ENCODE measurements at regions not wholly inside any gene's neighbourhood (a gene's known extent, or its start where the extent isn't known, plus 50 kb on each side); places are given as distances from the start of the nearest gene placed in this dataset.

DNA sequence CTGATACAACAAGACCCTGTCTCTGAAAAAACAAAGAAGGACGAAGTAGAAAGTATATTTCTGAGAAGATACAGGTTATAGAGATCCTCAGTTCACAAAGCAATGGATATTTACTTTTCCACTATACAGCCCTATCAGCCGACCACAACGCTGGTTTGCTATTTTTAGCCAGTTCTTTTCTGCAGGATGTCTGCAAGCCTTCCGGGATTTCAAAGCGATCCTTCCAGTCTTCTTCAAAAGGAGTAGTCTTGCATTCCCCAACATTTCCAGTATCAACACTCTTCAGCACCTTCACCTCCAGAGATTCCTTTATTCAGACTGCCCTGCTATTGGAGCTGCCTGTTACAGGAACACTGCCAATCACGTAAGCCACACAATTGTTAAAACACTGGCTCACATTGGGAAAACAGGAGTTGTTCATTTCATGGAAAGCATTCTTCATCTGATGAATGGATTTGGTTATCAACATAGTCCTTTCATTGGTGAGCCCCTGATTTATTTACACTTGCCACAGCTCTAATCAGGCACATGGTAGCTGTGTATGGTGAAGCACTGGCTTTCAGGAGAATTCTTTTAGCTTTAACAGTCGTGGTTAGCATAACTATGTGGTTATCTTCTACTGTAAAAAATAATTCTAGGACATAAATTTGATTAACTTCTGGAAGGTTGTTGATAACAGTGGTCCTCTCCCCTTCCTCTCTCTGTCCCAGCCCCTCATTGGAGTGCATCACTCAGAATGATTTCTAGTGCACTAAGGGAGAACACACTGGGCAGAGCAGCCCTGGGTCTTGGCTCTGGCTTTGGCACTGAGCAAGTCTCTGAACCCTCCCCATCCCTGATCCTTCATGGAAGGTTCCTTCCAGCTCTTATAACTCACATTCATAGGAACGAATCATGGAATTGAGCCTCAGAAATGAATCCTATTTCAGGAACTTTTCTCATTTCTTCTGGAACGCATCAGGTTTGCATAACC lies 109.9 kb upstream of the SORBS2 start:
- no peak for TF ChIP-seq EZH2phosphoT487 (IDR thresholded peaks at IDR 0.05; ENCODE audit: borderline replicate concordance, low read length)
- TF ChIP-seq, protein P1, sequence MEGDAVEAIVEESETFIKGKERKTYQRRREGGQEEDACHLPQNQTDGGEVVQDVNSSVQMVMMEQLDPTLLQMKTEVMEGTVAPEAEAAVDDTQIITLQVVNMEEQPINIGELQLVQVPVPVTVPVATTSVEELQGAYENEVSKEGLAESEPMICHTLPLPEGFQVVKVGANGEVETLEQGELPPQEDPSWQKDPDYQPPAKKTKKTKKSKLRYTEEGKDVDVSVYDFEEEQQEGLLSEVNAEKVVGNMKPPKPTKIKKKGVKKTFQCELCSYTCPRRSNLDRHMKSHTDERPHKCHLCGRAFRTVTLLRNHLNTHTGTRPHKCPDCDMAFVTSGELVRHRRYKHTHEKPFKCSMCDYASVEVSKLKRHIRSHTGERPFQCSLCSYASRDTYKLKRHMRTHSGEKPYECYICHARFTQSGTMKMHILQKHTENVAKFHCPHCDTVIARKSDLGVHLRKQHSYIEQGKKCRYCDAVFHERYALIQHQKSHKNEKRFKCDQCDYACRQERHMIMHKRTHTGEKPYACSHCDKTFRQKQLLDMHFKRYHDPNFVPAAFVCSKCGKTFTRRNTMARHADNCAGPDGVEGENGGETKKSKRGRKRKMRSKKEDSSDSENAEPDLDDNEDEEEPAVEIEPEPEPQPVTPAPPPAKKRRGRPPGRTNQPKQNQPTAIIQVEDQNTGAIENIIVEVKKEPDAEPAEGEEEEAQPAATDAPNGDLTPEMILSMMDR (conservative IDR thresholded peaks at IDR 0.05; ENCODE audit: low read depth, low read length): no peak
- no peak for TF ChIP-seq EZH2 (IDR thresholded peaks at IDR 0.05; ENCODE audit: low read length, unreplicated experiment)
- POLR2A ChIA-PET (ENCODE audit: unreplicated experiment): no interaction called here
- H3K9me2 ChIP-seq (replicated peaks; ENCODE audit: low read length): no peaks in the 10 kb centered on the region
- intact Hi-C loops (cut with micrococcal nuclease): loop anchor here (2.0 kb wide), 1 partner anchor 41 kb away; no protein-coding TSS in a partner anchor
- no peak for DNase-seq
- H3K27me3 ChIP-seq (ENCODE audit: low read length): no peaks in the 10 kb centered on the region
- H2AFZ ChIP-seq (ENCODE audit: low read length): no peak overlapping the region
- no peak for ATAC-seq
- H3K9ac ChIP-seq (ENCODE audit: low read length): no peak overlapping the region
- H3K27ac ChIP-seq (ENCODE audit: low read length): no peak overlapping the region
- H4K20me1 ChIP-seq (ENCODE audit: low read length): no peaks in the 10 kb centered on the region
- no peaks in the 10 kb centered on the region for H3K9me3 ChIP-seq (ENCODE audit: low read length)
- peaks cover 19% of the 10 kb centered on the region for H3K4me1 ChIP-seq (ENCODE audit: insufficient read depth, low read length)
- H3K4me2 ChIP-seq (ENCODE audit: low read length): no peak overlapping the region
- H3K36me3 ChIP-seq (ENCODE audit: low read depth, low read length): no peaks in the 10 kb centered on the region
- no peaks in the 10 kb centered on the region for H3F3A ChIP-seq (ENCODE audit: low read length, unreplicated experiment)
- no TSS peak for BruUV-seq (replicated peaks)
- H3K4me3 ChIP-seq (ENCODE audit: low read length): no peak overlapping the region
- CTCF ChIA-PET: no interaction called here
- no peaks in the 10 kb centered on the region for H3K79me2 ChIP-seq (ENCODE audit: low read length)

DNA sequence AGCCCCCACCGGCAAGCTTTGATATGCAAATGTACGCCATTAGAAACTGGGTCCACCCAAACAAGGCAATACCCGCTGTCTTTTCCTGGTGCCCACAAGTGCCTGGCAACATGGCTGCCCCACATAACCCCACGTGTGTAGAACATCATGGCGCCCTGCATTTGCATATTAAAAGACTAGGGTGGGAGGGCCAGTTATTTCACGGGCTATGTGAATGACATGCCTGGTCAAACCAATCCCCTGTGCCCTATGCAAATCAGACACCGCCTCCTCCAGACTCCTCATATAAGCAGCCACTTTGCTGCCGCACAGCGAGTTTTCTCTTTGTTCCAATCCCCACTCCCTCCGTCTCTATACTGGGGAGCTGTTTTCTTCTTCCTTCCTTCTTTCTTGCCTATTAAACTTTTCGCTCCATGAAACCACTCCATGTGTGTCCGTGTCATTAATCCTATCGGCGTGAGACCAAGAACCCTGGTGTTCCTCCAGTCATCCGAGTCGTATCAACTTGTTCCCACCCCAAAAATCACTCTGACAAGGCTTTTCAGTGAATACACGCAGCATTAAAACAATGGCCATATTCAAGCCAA lies 112.6 kb upstream of the SORBS2 start:
- H3K4me1 ChIP-seq (ENCODE audit: insufficient read depth, low read length): peaks cover 13% of the 10 kb centered on the region
- no peaks in the 10 kb centered on the region for H3K79me2 ChIP-seq (ENCODE audit: low read length)
- intact Hi-C loops (cut with micrococcal nuclease): no loop called here
- no peak overlapping the region for H2AFZ ChIP-seq (ENCODE audit: low read length)
- H3F3A ChIP-seq (ENCODE audit: low read length, unreplicated experiment): no peaks in the 10 kb centered on the region
- no peaks in the 10 kb centered on the region for H3K36me3 ChIP-seq (ENCODE audit: low read depth, low read length)
- H3K9ac ChIP-seq (ENCODE audit: low read length): no peak overlapping the region
- no peak overlapping the region for H3K4me2 ChIP-seq (ENCODE audit: low read length)
- no peak overlapping the region for H3K27ac ChIP-seq (ENCODE audit: low read length)
- ChIA-PET POLR2A (ENCODE audit: unreplicated experiment) (no interaction called here), CTCF (no interaction called here)
- no peaks in the 10 kb centered on the region for H3K9me2 ChIP-seq (replicated peaks; ENCODE audit: low read length)
- ATAC-seq (no peak), DNase-seq (no peak)
- TF ChIP-seq EZH2 (IDR thresholded peaks at IDR 0.05; ENCODE audit: low read length, unreplicated experiment): no peak
- TF ChIP-seq EZH2phosphoT487 (IDR thresholded peaks at IDR 0.05; ENCODE audit: borderline replicate concordance, low read length): no peak
- TF ChIP-seq, protein P1 (conservative IDR thresholded peaks at IDR 0.05; ENCODE audit: low read depth, low read length): no peak
- H4K20me1 ChIP-seq (ENCODE audit: low read length): no peaks in the 10 kb centered on the region
- no TSS peak for BruUV-seq (replicated peaks)
- no peak overlapping the region for H3K4me3 ChIP-seq (ENCODE audit: low read length)
- H3K9me3 ChIP-seq (ENCODE audit: low read length): no peaks in the 10 kb centered on the region
- H3K27me3 ChIP-seq (ENCODE audit: low read length): no peaks in the 10 kb centered on the region

DNA sequence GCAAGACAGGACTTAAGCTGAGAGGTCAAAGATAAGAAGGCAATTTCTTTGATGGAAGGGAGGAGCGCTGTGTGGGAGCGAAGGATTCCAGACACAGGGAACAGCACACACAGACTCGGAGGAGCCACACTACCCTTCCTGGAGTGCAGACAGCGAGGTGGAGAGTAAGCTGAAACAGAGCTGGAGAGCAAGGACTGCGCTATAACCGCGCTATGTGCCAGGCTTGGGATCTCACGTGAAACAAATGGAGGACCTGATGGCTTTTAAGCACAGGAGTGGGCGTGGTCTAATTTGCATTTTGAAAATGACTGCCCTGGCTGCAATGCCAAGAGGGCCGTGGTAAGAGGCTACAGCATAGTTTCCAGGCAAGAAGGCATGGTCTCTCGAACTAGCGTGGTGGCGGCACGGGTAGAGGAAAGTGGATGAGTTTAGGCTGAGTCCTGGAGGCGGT lies 113.9 kb upstream of the SORBS2 start:
- Histone ChIP-seq H3K9me3 (ENCODE audit: low read length) (no peaks in the 10 kb centered on the region), H3F3A (ENCODE audit: low read length, unreplicated experiment) (no peaks in the 10 kb centered on the region), H3K36me3 (ENCODE audit: low read depth, low read length) (no peaks in the 10 kb centered on the region), H3K9me2 (replicated peaks; ENCODE audit: low read length) (no peaks in the 10 kb centered on the region), H3K79me2 (ENCODE audit: low read length) (no peaks in the 10 kb centered on the region), H3K4me3 (ENCODE audit: low read length) (no peak overlapping the region), H2AFZ (ENCODE audit: low read length) (no peak overlapping the region), H4K20me1 (ENCODE audit: low read length) (no peaks in the 10 kb centered on the region), H3K4me1 (ENCODE audit: insufficient read depth, low read length) (peaks cover 3% of the 10 kb centered on the region), H3K27me3 (ENCODE audit: low read length) (no peaks in the 10 kb centered on the region), H3K4me2 (ENCODE audit: low read length) (no peak overlapping the region), H3K9ac (ENCODE audit: low read length) (no peak overlapping the region), H3K27ac (ENCODE audit: low read length) (no peak overlapping the region)
- intact Hi-C loops (cut with micrococcal nuclease): no loop called here
- CTCF ChIA-PET: no interaction called here
- POLR2A ChIA-PET (ENCODE audit: unreplicated experiment): no interaction called here
- no peak for TF ChIP-seq EZH2phosphoT487 (IDR thresholded peaks at IDR 0.05; ENCODE audit: borderline replicate concordance, low read length)
- TF ChIP-seq, protein P1 (conservative IDR thresholded peaks at IDR 0.05; ENCODE audit: low read depth, low read length): no peak
- TF ChIP-seq EZH2 (IDR thresholded peaks at IDR 0.05; ENCODE audit: low read length, unreplicated experiment): no peak
- no TSS peak for BruUV-seq (replicated peaks)
- no peak for ATAC-seq
- no peak for DNase-seq

Measured in PC-3 (cell line).